ENCODE measurements at regions not wholly inside any gene's neighbourhood (a gene's known extent, or its start where the extent isn't known, plus 50 kb on each side); places are given as distances from the start of the nearest gene placed in this dataset.

DNA sequence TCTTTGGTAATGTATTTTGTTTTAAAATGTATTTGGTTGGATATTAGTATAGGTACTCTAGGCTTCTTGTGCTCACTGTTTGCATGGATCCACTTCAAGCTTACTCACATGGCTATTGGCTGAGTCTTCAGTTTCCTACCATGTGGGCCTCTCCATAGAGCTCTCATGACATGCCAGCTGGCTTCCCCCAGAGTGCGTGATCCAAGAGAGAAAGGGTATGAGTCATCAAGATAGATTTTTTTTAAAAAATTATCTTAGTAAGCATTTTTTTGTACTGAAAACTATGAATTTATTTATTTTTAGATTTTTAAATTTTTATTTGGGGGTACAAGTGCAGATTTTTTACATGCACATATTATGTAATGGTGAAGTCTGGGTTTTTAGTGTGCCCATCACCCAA is 219.1 kb upstream of the AMOT start:
- H3K79me2 ChIP-seq (replicated peaks; ENCODE audit: insufficient read depth, low read length): no peaks in the 10 kb centered on the region
- H3K9ac ChIP-seq (ENCODE audit: low read length): no peak overlapping the region
- no peaks in the 10 kb centered on the region for H3F3A ChIP-seq (ENCODE audit: insufficient read depth, low read length, poor library complexity, severe bottlenecking)
- H3K27me3 ChIP-seq (ENCODE audit: insufficient read depth, low read depth, low read length): no peaks in the 10 kb centered on the region
- no peaks in the 10 kb centered on the region for H3K36me3 ChIP-seq (ENCODE audit: insufficient read depth, low read length)
- TF ChIP-seq RAD21 (conservative IDR thresholded peaks at IDR 0.05) (no peak), SMC3 (conservative IDR thresholded peaks at IDR 0.05; ENCODE audit: poor library complexity) (no peak), POLR2AphosphoS5 (IDR thresholded peaks at IDR 0.05) (no peak), EP300 (conservative IDR thresholded peaks at IDR 0.05; ENCODE audit: poor library complexity, severe bottlenecking) (no peak), REST (IDR thresholded peaks at IDR 0.05; ENCODE audit: borderline replicate concordance) (no peak), CTCF (IDR thresholded peaks at IDR 0.05; ENCODE audit: poor library complexity, severe bottlenecking) (no peak), MXI1 (conservative IDR thresholded peaks at IDR 0.05; ENCODE audit: poor library complexity, severe bottlenecking) (no peak)
- no peak overlapping the region for H3K27ac ChIP-seq (ENCODE audit: low read length)
- H2AFZ ChIP-seq (ENCODE audit: low read depth, low read length): no peak overlapping the region
- H3K4me2 ChIP-seq (ENCODE audit: low read length): no peak overlapping the region
- no peaks in the 10 kb centered on the region for H3K9me2 ChIP-seq (ENCODE audit: insufficient read depth, low read length)
- H4K20me1 ChIP-seq (ENCODE audit: insufficient read depth): no peaks in the 10 kb centered on the region
- H3K4me3 ChIP-seq (ENCODE audit: low read length): no peak overlapping the region
- H3K9me3 ChIP-seq (ENCODE audit: low read length): no peaks in the 10 kb centered on the region

GRCh38 chrX:113058634-113059033 is 218.0 kb upstream of the AMOT start:
- no peaks in the 10 kb centered on the region for H3K27me3 ChIP-seq (ENCODE audit: insufficient read depth, low read depth, low read length)
- no peak for TF ChIP-seq RAD21 (conservative IDR thresholded peaks at IDR 0.05)
- no peak for TF ChIP-seq CTCF (IDR thresholded peaks at IDR 0.05; ENCODE audit: poor library complexity, severe bottlenecking)
- TF ChIP-seq POLR2AphosphoS5 (IDR thresholded peaks at IDR 0.05): no peak
- TF ChIP-seq MXI1 (conservative IDR thresholded peaks at IDR 0.05; ENCODE audit: poor library complexity, severe bottlenecking): no peak
- TF ChIP-seq REST (IDR thresholded peaks at IDR 0.05; ENCODE audit: borderline replicate concordance): no peak
- TF ChIP-seq EZH2 (IDR thresholded peaks at IDR 0.05; ENCODE audit: borderline replicate concordance, insufficient read depth, low read length, poor library complexity, severe bottlenecking): no peak
- TF ChIP-seq TAF1 (IDR thresholded peaks at IDR 0.05; ENCODE audit: low read depth): no peak
- TF ChIP-seq SMC3 (conservative IDR thresholded peaks at IDR 0.05; ENCODE audit: poor library complexity): no peak
- TF ChIP-seq EP300 (conservative IDR thresholded peaks at IDR 0.05; ENCODE audit: poor library complexity, severe bottlenecking): no peak
- no peaks in the 10 kb centered on the region for H3K79me2 ChIP-seq (replicated peaks; ENCODE audit: insufficient read depth, low read length)
- H3K9me2 ChIP-seq (ENCODE audit: insufficient read depth, low read length): no peaks in the 10 kb centered on the region
- no peak overlapping the region for H3K27ac ChIP-seq (ENCODE audit: low read length)
- H3K4me2 ChIP-seq (ENCODE audit: low read length): no peak overlapping the region
- H4K20me1 ChIP-seq (ENCODE audit: insufficient read depth): no peaks in the 10 kb centered on the region
- H3K9me3 ChIP-seq (ENCODE audit: low read length): no peaks in the 10 kb centered on the region
- H3K4me3 ChIP-seq (ENCODE audit: low read length): no peak overlapping the region
- no peak overlapping the region for H3K9ac ChIP-seq (ENCODE audit: low read length)
- no peaks in the 10 kb centered on the region for H3K36me3 ChIP-seq (ENCODE audit: insufficient read depth, low read length)
- H2AFZ ChIP-seq (ENCODE audit: low read depth, low read length): no peak overlapping the region
- no peaks in the 10 kb centered on the region for H3F3A ChIP-seq (ENCODE audit: insufficient read depth, low read length, poor library complexity, severe bottlenecking)
